Middle frontal gyrus (tissue), 1 donor: ENCODE measurements at regions not wholly inside any gene's neighbourhood (a gene's known extent, or its start where the extent isn't known, plus 50 kb on each side); places are given as distances from the start of the nearest gene placed in this dataset.
"Not testable (repeated sequence)": the region's sequence is repeated elsewhere in the genome, so short reads cannot be mapped to it uniquely, and the experiment has no call there.

Experiments
- DNase-seq: peaks from one replicate; pipeline ENCODE4 v3.0.0-alpha.2; 2015; ENCODE audit warnings: low spot score; ENCODE audit errors: extremely low spot score

GRCh38 chr5:153358315-153358976 lies 132.0 kb upstream of the GRIA1 start:
- DNase-seq, result no peak

GRCh38 chr5:153360860-153361259 lies 129.6 kb upstream of the GRIA1 start:
- DNase-seq, result no peak

DNA sequence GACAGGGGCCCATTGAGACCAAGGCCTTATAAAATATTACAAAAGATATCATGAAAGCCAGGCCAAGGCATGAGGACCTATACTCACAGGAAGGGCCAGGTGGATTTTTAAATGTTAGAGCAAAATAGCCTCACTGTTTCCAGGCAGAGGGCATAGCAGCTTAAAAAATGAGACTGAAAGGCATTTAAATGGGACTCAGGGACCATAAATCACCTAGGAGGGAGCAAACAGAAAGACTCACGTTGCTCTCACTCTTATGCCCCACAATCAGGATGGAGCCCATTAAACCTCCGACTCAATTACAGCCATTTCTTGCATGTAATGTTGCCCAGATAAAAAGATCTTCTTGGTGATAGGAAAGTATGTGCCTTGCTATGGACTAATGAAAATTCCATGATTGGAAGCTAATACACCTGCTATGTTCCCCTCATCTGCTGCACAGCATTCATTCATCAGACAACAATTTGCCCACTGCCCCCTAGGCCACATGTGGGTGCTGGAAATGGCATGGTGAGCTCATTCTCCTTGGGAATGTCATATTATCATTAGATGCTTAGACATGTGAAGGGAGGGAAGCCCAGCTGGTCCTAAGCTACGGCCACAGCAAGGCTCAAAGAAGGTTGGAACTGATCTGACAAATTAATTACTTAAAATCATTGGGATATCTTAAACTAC lies 128.6 kb upstream of the GRIA1 start:
- DNase-seq, result no peak

- DNase-seq, result no peak
Measured at GRCh38 chr5:153365547-153365946, 124.9 kb upstream of the GRIA1 start.

GRCh38 chr5:153367466-153367865 lies 123.0 kb upstream of the GRIA1 start:
- DNase-seq, result no peak

DNA sequence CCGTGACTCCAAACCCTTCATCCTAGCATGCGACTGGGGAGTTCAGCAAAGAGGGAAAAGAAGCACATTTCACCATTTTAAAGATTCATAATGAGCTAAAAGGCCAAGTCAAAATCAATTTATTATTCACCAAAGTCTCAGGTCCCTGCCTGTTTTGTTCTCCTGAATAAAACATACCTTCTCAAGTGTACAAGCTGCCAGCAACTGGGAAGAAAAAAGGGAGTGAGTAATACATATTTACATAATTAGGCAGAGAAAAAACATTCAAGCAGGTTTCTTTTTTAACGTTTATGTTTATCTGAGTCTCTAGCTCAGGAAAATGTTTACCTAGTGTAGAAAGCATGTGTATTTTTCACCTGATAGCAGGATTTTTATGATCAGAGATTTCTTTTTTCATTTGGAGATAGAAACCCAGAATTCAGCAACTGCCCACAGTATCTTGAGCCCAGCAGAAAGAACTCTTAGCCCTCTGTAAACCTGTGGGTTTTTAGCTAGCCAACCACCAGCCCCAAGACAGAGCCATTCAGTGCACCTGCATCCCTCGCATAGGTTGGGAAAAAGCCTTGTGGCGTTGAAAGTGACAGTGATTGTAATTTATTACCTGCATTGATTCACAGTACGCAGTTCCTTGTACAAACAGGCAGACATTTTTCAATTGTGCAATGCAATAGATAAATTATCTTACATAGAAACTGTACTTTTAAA lies 117.9 kb upstream of the GRIA1 start:
- DNase-seq, result no peak

GRCh38 chr5:153373130-153373498 lies 117.4 kb upstream of the GRIA1 start:
- no peak for DNase-seq

DNA sequence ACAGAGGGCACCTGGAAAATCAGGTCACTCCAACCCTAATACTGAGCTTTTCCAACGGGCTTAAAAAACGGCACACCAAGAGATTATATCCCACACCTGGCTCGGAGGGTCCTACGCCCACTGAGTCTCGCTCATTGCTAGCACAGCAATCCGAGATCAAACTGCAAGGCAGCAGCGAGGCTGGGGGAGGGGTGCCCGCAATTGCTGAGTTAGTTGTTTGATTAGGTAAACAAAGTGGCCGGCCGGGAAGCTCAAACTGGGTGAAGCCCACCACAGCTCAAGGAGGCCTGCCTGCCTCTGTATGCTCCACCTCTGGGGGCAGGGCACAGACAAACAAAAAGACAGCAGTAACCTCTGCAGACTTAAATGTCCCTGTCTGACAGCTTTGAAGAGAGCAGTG lies 108.8 kb upstream of the GRIA1 start:
- not testable (repeated sequence) for DNase-seq

DNA sequence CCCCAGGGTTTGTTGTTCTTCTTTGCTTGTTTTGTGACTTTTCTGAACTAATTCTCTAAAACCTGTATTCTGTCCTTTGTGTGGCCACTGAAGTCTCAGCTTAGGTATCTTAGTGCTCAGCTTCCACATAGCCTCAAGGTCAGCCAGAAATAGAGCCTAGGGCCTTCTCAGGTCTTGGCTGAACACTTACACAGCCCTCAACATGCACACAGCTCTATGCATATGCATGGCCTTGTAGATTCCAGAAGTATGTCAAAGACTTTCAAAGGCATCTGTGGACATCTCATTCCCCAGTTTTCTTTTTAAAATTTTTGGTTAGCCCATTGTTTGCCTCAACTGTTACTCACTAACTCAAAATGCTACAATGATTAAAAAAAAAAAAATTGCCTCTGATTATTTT lies 99.9 kb upstream of the GRIA1 start:
- DNase-seq, result no peak

DNA sequence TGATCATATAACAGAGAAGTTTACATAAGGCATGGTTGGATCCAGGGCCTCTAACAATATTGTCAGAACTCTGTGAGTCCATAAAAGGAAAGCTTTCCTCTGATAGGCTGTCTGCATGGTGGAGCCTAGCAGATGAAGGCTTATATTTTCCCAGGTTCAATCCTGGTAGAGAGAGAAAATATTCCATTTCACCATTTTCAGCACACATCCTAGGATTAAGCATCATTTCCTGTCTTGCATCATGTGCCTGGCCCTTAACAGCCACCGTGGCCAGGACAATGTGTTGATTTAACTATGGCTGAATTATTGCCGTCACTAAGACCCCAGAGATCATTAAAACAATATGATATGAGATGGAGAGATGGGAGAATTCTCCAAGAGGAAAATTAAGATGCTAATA lies 90.9 kb upstream of the GRIA1 start:
- no peak for DNase-seq

- DNase-seq, result no peak
Measured at GRCh38 chr5:153400931-153401330, 89.5 kb upstream of the GRIA1 start.

DNA sequence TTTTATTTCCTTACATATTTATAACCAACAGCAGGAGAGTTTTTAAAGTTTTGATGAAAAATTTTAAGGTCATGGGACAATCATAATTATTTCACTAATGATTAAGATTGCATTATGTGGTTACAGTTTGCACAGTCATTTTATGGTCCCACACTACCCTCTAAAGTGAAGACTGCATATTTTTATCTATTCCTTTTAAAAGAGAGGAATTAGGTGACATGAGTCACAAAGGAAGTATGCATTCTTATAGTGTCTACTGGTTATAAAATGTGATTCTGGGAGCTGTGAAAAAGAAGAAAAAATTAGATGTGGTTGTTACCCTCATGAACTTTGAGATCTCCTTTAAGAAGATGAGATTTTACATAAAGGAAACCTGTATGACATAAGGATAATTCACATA lies 87.9 kb upstream of the GRIA1 start:
- no peak for DNase-seq

- DNase-seq, result no peak
Measured at GRCh38 chr5:153403470-153403869, 87.0 kb upstream of the GRIA1 start.

DNA sequence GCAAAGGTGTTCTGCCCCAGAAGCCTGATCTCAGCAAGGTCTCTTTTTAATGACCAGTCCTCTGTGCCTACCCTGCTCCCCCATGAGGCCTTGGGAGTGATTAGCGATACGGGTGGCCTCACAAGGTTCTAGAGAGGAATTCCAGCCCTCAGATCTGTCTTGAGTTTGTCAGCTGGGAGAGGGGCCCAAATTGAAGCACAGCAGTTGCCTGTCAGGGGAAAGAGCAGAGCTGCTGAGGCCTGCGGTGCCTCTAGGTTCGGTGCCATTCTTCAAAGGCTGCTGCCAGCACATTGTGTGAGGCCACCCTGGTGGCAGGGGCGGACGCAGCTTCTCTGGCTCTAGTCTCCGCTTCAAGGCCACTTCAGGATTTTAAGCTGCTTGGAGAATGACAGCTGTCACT lies 85.7 kb upstream of the GRIA1 start:
- no peak for DNase-seq

DNA sequence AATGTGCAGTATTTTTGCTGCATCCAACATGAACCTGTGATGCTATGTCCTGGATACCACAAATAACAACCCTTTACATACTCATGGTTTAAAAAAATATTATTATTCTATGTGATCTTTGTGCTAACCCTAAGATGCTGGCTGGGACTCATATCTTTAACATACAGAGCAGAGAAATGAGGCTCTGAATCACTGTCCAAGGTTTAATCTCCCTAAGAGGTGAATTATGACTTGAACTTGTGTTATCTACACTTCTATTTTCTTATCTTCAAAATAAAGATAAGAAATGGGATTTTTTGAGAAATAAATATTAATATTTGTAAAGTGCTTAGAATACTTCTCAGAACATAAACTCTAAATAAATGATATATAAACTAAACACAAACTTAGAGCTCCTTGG lies 68.8 kb upstream of the GRIA1 start:
- no peak for DNase-seq

GRCh38 chr5:153425914-153426313 lies 64.6 kb upstream of the GRIA1 start:
- DNase-seq, result no peak

GRCh38 chr5:153429761-153430380 lies 60.6 kb upstream of the GRIA1 start:
- DNase-seq, result no peak

DNA sequence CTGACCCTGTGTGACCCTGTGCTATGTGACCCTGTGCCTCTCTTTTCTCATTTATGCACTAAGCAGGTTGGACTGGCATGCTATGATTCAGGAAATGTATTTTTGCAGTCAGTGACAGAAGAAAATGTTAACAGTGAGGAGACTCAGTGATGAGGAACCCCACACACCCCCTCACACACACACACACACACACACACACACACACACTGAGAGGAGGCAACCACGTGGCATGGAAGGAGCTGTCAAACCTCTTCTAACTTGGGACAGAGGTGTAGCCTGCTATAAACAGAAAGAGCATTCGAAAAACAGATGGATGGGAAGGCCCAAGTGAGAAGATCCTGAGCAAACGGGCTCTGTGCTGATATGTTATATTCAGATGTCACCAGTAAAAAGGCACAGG lies 57.9 kb upstream of the GRIA1 start:
- no peak for DNase-seq

DNA sequence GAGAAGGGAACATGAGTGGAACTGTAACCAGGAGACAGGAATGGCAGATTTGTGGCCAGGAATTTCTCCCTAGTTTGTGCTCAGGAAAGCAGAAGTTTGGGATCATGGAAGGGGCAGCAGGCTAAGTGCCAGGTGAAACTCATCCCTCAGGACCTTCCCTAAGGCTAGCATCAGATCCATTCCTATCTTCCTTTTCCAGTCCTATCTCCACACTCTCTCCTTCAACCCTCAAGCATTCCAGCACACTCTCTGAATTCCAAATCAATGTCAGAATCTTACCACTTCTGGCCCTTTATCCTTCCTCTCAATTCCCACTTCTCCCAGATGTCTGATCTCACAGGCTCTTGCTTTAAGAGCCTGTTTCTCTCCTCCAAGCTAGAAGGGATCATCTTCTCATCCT lies 53.2 kb upstream of the GRIA1 start:
- no peak for DNase-seq

DNA sequence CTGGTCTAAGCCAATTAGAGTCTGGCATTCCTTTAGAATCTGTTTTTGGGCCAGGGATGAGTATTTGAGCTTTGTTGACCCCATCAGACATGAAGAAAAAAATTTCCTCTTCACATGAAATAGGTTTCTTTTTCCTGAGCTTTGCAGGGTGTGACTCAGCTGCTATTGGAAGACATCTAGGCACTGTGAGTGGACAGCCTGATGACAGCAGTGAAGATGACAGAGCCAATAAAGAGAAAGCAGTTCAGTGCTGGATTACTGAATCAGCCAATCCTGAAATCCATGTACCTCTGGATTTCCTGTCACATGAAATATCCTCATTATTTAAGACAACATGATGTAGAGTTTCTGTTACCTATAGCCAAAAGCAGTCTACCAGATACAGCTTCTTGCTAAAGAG lies 51.3 kb upstream of the GRIA1 start:
- no peak for DNase-seq
